ENCODE measurements at regions not wholly inside any gene's neighbourhood (a gene's known extent, or its start where the extent isn't known, plus 50 kb on each side); places are given as distances from the start of the nearest gene placed in this dataset.

- TF ChIP-seq POLR2A (IDR thresholded peaks at IDR 0.05) = no peak
- TF ChIP-seq, protein P1, sequence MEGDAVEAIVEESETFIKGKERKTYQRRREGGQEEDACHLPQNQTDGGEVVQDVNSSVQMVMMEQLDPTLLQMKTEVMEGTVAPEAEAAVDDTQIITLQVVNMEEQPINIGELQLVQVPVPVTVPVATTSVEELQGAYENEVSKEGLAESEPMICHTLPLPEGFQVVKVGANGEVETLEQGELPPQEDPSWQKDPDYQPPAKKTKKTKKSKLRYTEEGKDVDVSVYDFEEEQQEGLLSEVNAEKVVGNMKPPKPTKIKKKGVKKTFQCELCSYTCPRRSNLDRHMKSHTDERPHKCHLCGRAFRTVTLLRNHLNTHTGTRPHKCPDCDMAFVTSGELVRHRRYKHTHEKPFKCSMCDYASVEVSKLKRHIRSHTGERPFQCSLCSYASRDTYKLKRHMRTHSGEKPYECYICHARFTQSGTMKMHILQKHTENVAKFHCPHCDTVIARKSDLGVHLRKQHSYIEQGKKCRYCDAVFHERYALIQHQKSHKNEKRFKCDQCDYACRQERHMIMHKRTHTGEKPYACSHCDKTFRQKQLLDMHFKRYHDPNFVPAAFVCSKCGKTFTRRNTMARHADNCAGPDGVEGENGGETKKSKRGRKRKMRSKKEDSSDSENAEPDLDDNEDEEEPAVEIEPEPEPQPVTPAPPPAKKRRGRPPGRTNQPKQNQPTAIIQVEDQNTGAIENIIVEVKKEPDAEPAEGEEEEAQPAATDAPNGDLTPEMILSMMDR (IDR thresholded peaks at IDR 0.05) = no peak
Measured at GRCh38 chr12:89971880-89972279, 263.2 kb upstream of the ATP2B1 start.
